NCI-H526 treated with DMSO at 0.1 percent for 48 hours (cell line): ENCODE measurements at regions not wholly inside any gene's neighbourhood (a gene's known extent, or its start where the extent isn't known, plus 50 kb on each side); places are given as distances from the start of the nearest gene placed in this dataset.

Experiments
- DNase-seq: peaks from one replicate; lab custom pipeline; 2025; lab: John Stamatoyannopoulos, UW

DNA sequence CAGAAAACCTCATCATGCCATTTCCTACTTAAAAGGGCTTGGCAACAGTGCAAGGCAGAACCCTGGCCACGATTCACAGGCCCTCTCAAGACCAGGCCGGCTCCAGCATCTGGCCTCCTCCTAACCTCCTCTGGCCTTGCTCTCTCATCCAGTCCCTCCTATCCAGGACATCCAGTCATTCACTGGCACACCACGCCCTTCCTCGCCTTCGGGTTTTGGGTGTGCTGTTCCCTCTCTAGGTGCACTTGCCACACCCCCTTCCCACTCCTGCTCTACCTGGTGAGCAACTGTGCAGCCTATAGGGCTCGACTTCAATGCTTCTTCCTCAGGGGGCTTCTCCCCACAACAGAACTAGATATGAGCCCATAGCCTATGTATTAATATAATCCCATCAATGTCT, 317.1 kb downstream of the ARRDC4 start:
- no peak for DNase-seq

DNA sequence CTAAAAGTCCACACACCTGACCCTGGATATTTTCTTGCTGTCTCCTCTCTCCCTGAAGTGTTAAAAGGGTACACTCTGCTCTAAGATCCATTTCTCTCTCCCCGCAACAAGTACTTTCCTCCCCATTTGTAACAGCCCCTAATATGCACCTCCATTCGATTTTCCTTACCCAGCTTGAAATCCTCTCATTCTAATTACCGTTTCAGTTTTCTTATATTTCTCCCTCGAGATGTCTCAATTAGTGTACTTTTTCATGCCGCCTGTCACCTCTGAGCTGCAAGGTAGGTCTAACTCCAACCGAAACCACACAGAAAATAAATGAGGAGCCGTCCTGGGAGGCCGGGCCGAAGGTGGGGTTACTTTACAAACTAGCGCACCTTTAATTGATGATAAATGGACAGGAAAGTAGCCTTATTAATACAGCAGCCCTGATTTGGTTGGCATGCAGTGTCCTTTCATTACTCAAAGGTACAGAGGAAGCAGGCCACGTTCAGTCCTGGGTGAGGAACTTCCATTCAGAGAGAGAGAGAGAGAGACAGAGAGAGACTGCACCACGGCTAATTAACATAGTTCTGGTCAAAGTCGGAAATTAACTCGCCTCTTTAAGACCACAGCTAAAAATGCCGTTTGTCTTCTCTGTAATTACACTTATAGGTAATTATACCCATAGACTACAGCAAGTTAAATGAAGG, 319.9 kb downstream of the ARRDC4 start:
- no peak for DNase-seq

DNA sequence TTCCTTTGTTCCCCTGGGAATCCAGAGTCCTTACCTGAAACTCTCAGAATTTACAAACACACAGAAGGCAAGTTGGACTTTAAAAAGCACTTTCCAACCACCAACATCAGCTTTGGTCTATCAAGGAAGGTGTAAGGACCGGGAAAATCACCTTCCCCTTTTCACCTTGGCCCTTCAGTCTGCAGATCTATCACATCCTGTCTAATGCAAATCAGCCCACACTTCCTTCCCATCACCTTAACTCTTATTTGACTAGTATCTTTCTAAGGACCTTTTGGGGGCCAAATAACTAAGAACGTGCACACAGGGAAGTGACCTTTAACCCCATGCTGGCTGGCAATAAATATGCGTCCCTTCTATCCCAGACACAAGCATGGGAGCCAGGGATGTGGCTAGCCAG, 320.6 kb downstream of the ARRDC4 start:
- DNase-seq, result no peak

DNA sequence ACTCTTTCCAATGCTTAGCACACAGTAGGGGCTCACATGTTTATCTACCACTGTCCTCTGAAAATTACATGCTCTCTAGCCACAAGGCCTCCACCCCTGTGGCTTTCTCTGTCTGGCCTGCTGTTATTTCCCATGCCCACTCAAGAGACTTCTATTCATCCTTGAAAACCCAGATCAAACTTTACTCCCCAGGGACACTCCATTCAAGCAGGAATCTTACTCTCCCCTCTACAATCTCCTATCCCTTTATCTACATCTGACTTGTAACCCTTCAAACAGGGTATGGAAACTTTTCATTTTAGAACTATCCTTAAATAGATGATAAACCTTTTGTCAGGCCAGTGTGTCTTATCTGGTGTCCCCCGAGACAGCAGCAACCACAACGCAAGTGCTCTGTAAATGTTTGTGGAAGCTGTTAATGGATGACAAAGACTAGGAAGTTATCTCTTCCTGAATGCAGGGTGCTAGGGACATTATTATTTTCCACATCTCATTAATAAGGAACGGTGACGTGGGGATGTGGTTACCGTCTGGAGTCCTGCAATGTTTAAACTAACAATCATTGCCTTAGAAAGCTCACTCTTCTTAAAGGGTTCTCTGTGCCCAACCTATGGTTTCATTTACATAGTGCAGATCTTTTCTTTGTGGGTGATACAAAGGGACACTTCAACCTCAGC, 322.3 kb downstream of the ARRDC4 start:
- no peak for DNase-seq

DNA sequence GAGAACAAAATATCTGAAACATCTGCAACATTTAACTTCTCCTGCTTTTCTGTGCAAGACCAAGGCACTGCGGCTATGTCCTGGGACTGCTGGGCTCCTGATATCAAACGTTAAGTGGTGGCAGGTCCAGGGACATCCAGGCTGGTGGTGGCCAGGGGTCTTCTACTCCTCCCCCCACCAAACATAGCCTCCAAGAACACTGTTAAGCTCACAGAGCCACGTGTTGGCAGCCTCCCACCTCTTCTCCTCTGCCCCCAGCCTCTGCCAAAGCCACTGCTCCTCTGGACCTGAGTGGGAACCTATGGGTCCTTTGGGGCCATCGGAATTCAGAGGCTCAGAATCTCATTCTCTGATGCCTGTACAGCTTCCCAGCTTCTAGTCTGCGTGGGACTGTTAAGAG, 325.7 kb downstream of the ARRDC4 start:
- DNase-seq, result no peak

DNA sequence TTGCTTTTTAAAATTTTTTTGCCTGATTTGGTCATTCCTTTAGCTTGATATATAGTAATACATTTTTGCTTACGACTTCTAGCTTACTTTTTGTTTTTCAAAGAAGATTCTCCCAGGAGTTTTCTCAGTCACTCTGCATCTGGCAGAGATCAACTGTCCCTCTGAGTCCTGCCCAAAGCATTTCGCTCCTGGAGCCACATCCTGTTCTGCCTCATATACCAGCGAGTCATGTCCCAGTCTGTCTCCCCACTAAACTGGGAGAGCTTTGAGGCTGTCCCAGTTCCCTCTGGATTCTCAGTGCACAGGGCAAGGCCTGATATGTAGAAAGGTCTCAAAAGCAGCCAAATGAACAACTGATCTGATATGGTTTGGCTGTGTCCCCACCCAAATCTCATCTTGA, 326.3 kb downstream of the ARRDC4 start:
- no peak for DNase-seq

DNA sequence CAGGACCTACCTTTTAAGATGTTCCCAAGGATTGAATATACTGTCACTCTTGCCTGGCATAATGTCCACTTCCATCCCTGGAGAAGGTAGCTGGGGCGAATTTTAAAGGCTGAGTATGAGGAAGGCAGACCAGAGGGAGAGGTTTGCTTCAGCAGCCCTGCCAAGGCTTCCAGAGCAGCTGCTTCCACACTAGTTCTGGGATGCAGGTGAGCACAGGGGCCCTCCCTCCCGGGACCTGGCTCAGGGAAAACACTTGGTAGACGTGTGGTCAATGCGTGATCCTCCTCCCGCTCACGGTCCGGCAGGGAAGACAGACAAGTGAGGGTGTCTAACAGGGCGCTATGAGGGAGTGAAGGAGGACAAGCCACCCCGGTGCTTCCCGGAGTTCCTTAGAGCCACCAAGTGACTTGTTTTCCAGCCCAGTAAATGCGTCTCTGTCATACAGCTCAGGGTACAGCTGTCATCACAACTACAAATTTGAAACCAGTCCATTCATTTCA, 327.6 kb downstream of the ARRDC4 start:
- no peak for DNase-seq

DNA sequence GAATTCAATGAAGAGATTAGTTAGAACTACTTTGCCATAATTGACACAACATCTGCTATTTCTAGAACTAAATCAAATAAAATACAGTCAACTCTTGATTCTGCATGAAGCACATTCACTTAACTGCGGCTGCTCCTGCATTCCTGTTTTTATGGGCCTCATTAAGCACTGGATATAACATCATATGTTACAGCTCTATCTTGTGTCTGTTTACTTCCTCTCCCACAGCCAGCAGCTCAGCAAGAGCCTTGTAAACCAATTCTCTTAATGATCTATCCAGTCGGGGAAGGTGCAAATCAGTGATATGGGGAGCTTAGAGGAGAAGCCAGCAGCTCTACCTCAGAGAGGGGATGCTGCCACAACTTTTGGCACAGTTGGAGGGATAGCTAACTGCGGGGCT, 329.2 kb downstream of the ARRDC4 start:
- peak; percentile 16 for DNase-seq

DNA sequence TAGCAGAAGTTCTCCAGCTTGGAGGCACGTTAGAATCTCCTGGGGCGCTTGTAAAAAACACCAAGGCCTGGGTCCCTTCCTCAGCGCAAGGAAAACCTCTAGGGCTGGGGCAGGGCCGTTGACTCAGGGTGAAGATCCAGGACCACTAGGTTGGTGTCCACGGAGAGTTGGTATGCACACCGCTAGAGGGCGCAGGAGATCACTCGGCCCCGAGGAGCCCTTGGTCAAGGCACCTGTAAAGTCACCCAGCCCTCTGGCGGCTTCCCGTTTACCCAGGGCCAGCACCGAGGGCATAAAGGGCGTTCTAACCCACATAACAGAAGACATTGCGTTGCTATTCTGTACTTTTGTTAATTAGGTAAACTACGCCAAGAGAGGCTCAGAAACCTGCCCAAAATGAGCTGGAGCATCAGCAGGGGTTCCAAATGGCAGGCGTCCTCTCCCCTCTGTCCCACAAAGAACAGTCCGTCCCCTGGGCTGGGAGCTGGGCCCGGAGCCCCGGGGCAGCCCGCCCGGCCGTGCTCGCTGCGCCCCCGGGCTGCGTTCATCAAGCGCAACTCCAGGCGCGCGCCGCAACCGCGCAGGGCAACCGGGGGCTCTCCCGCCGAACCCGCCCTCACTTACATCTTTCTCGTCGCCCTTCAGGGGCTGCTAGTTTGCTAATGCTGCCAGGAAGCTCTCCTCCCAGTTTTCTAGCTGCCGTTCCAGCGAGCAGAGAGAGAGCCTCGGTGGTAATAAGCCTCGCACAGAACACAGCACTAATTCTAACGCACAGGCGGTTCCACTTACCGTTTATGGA, 332.1 kb downstream of the ARRDC4 start:
- peak; percentile 50 for DNase-seq

DNA sequence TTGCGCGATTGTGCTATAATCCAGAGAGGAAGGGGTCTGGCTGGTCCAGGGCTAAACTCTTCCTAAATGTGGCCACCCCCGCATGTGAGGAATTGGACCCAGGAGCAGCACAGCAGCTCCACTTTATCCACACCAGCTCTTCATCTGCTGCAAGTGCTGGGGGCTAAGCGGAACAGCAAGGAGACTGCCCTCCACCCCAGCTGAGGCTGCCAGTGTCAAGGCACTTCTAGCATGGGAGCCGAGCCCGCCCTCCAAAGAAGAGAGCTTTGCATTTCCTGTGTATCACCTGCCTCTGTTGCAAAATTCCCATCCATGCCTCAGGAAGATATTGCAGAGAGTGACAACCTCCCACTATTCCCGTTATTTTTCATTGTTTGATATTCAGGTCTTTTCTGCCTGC, 333.6 kb downstream of the ARRDC4 start:
- no peak for DNase-seq

DNA sequence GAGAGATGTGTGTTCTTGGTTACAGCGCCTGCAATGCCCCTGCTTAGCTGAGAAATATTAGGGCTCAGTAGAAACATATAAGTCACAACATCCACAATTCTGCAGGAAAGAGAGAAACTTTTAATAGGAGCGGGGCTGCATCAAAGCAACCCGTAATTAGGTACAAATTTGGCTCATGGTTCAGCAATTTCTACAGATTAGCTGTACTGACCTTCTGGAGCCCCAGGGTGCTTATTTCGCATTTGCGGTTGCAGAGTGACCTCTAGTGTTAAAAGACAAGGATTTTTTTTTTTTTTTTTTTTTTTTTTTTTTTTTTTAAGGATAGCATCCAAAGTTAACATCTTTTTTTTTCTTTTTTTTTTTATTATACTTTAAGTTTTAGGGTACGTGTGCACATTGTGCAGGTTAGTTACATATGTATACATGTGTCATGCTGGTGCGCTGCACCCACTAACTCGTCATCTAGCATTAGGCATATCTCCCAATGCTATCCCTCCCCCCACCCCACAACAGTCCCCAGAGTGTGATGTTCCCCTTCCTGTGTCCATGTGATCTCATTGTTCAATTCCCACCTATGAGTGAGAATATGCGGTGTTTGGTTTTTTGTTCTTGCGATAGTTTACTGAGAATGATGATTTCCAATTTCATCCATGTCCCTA, 334.7 kb downstream of the ARRDC4 start:
- DNase-seq, result peak; percentile 27

DNA sequence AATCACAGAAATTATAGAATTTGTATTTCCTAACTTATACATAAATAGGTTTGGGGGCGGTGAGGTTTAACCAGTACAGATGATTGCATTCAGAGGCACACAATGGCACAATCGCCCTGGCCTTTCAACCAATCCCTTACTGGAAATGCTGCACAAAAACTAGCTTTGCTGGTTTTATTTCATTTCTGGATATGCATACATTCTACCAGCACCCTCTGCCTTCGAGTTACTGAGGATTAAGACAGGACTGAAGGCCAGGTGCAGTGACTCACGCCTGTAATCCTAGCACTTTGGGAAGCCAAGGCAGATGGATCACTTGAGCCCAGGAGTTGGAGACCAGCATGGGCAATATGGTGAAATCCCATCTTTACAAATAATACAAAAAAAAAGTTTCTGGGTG, 336.1 kb downstream of the ARRDC4 start:
- DNase-seq, result no peak

DNA sequence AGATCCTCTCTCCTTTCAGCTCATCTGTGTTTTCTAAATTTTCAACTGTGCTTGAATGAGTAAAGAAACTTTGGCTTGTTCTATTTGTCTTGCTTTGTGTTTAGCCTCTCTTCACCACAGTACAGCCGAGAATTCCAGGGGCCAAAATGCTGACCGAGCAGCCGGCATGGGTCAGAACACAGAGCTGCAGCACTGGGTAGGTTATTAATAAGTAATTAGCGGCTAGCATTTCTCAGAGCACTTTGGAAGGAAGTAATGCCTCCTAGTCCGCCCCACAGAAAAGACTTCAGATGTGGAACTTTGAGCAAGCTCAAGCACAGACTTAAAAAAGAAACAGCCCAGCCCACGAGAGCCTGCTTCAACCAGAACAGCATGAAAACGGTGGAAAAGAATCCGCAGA, 343.9 kb downstream of the ARRDC4 start:
- no peak for DNase-seq

DNA sequence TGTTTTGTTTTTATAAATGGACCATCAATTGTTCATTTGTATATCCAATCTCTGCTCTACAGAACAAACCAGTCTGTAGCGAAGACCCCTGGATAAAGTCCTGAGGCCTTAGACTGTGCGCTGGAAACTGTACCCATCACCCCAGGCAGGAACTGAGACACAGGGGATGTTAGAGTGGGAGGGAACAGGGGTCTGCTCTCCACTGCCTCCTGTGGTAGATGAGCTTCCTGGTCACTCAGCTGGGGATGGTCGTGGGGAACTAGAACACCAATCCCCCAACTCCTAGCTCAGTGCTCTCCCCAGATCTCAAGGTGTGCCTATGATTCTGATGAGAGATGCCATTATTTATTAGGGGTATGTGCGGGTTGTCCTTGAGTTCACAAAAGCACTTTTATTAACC, 340.2 kb upstream of the IGF1R start:
- DNase-seq, result no peak

DNA sequence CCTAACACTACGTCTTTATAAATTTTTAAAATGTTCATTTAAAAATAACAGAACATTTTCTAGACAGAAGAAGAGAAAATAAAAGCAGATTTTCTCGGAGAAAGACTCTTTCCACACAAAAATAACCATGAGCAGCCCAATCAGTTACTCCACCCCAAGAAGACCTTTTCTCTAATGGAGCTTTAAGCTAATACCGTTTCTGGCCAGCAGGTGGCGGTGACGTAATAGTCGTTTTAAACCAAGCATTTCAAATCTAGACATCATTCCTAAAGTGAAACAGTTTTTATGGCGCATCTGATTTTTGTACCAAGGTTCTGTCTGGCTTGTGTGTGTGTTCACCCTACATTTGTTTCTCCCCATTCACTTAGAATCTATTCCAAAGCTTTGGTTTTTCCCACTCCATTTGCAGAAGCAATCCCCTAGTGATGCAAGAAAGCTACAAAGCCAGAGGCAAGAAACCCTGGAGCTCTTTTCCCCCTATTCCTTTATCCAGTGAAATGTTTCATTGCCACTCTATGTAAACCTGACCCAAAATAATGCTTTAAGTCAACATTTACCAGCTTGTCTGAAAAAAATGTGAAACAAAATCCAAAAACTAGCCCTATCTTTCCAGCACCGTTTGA, 336.7 kb upstream of the IGF1R start:
- DNase-seq, result peak; percentile 36

DNA sequence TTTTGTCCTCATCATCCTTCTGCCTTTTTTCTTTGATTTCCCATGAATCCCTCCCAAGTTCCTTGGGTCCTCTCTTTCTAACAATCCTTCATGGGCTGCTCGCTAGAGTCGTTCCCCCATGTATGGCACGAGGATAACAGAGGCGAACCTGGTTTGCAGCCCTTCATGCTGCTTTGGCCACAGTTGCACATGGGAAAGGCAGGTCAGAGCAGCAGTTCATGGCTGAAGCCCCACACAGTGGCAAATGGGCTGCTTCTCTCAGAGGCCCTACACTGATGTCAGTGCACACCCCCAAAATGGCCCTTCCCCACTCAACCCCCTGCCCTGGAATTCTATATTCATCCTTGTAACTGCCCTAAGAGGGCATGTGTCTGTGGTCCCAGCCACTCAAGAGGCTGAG, 335.4 kb upstream of the IGF1R start:
- DNase-seq, result no peak

DNA sequence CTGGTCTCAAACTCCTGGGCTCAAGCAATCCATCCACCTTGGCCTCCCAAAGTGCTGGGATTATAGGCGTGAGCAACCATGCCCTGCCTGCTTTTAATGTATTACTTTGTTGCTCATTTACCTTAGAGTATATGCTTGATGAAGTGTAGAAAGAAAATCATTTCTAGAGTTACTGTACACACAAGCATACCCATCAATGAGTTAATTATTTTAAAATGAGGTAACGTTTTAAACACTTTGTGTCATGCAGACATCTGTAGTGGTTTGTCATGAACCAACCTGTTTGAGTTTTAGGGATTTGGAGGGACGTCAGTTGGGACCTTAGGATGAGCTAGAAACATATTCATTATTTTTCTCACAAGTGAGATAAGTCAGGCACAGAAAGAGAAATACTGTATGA, 332.4 kb upstream of the IGF1R start:
- DNase-seq, result no peak

DNA sequence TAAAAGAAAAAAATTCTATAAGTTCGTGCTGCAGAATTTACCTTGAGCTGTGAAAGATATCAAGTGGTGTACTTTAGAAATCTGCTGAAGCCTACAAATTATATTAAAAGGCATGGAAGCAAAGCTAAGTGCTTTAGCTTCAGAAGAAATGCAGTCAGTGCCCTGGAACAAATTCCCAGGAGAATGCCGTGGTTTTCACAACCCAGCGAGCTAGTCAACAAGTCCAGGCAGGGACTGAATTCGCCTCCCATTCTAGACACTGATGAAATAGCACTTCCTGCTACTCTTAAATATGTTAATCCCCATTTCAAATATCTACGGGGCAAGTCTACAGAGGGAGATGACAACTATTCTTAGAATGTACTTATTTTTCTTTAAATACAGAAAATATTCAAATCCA, 326.4 kb upstream of the IGF1R start:
- peak; percentile 64 for DNase-seq

DNA sequence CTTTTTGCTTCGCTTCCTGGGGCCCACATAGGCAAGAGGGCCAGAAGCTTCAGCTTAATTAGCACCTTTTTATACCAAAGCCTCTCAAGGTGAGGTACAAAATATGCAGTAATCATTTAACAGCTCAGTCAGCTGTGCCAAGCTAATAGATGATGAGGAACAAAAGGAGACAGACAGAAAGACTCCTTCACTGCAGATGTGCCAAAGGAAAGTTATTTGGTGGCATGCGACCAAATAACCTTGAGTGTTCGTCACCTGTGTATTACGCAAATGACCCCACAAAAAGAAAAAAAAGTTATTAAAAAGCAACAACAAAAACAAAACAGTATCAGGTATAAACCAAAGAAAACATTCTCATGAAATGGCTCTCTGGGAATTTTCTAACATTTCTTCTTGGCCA, 325.8 kb upstream of the IGF1R start:
- DNase-seq, result no peak

DNA sequence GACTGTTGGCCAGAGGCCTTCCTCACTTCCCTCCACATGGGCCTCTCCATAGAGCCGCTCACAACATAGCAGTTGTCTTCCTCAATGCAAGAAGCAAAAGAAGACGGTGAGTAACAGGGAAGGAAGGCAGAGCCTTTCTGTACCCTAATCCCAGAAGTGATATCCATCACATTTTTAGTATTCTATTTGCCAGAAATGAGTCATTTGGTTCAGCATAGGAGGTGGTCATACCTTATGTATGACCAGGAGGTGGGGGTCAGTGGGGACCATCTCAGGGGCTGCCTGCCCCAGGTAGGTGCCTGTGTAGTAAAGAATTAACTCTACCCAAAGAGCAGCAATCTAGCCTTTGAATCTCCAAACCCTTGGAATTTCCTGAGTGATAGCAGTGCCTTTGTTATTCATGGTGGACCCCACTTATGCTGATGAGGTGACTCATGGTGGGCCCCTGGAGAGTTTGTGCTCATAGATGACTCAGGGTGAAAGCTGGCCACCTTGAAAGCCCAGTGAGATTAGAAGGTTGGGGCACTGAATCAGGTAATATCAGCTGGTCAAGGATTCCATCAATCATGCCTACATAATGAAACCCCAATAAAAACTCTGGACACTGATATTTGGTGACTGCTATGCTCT, 323.9 kb upstream of the IGF1R start:
- DNase-seq, result no peak

DNA sequence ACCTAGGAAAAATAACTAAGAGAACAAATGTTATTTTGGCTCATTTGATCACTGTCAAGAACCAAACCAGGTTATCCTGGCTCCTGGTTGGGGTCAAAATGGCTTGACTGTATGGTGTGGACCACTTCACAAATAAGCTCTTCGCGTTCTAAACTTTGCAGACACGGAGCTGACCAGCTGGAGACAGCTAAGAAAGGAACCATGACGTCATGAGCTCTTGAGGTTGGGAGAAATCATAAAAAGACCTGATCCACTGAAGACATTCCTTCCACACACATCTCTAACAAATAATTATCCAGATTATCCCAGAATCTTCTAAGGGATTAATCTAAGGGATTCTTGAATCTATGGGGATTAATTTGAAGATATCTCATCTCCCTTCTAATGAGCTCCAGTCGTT, 321.5 kb upstream of the IGF1R start:
- DNase-seq, result no peak

DNA sequence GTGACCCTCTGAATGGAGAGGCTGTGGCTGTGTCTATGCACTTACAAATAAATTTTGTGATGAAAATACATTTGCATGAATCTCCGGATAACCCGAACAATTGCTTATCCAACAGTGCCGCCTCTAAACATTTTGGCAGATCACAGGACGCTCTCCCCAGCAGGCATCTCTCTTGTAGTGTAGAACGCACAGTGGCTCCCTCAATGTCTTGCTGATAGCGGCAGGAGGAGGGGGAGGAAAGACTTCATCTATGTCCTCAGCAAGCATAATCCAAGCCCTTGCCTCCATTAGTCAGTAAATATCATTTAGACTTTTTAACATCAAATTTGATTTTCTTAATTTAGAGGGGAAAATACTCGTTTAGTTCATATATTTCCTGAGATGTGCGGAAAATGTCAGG, 318.1 kb upstream of the IGF1R start:
- no peak for DNase-seq
